ENCODE measurements at regions not wholly inside any gene's neighbourhood (a gene's known extent, or its start where the extent isn't known, plus 50 kb on each side); places are given as distances from the start of the nearest gene placed in this dataset.

DNA sequence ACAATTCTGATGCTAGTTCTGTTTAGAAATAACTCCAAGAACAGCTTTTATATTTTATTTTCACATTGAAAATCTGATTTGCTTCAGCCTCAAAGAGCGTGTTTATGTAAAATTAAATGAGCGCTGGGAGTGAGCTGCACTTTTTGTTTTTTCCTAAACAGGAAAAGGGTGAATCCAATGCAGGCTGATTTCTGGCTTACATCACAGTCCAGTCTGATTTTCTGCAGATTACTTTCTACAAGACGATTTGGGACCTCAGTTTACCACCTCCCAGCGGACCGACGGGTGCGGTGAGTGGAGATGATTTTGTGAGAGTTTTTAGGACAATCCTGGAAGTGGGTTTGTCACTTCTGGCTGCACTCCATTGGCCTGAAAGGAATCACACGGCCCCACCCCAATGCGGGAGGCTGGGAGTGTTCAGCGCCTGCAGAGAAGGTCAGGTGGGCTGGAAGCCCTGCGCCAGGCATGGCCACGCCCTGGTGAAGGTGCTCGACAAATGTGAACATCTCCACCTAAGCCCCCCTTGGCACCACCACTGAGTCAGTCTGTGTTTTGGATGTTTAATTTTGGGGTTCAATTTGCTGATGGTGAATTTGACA is 90.1 kb downstream of the ANKRD10 start:
- intact Hi-C loops (cut with micrococcal nuclease), result loop anchor here (10.0 kb wide), 1 partner anchor 1400 kb away; no protein-coding TSS in a partner anchor
- Histone ChIP-seq H3K4me1 (ENCODE audit: control insufficient read depth, insufficient read depth, low read length) (no peaks in the 10 kb centered on the region), H3K27me3 (ENCODE audit: control insufficient read depth, insufficient read depth, low read length) (no peaks in the 10 kb centered on the region), H3K4me3 (ENCODE audit: low read length) (no peak overlapping the region), H3K36me3 (ENCODE audit: control insufficient read depth, insufficient read depth, low read length) (no peaks in the 10 kb centered on the region), H3K9me3 (ENCODE audit: control insufficient read depth, insufficient read depth, low read length) (no peaks in the 10 kb centered on the region), H3K27ac (ENCODE audit: low read length) (no peak overlapping the region)
- Mint-ChIP-seq H3K4me1 (no peaks in the 10 kb centered on the region), H3K27ac (no peak overlapping the region), H3K4me3 (no peak overlapping the region), H3K27me3 (ENCODE audit: low read depth in 2 of 2) (peaks cover 3 to 7% of the 10 kb centered on the region in 2 donors), H3K9me3 (no peaks in the 10 kb centered on the region), H3K36me3 (no peaks in the 10 kb centered on the region)
- WGBS (ENCODE audit: insufficient coverage), result 93% methylated on average over 10 of the region's 13 CpGs
- DNase-seq (no peak), ATAC-seq (no peak)
- TF ChIP-seq, protein P1, sequence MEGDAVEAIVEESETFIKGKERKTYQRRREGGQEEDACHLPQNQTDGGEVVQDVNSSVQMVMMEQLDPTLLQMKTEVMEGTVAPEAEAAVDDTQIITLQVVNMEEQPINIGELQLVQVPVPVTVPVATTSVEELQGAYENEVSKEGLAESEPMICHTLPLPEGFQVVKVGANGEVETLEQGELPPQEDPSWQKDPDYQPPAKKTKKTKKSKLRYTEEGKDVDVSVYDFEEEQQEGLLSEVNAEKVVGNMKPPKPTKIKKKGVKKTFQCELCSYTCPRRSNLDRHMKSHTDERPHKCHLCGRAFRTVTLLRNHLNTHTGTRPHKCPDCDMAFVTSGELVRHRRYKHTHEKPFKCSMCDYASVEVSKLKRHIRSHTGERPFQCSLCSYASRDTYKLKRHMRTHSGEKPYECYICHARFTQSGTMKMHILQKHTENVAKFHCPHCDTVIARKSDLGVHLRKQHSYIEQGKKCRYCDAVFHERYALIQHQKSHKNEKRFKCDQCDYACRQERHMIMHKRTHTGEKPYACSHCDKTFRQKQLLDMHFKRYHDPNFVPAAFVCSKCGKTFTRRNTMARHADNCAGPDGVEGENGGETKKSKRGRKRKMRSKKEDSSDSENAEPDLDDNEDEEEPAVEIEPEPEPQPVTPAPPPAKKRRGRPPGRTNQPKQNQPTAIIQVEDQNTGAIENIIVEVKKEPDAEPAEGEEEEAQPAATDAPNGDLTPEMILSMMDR (IDR thresholded peaks at IDR 0.05), result no peak

DNA sequence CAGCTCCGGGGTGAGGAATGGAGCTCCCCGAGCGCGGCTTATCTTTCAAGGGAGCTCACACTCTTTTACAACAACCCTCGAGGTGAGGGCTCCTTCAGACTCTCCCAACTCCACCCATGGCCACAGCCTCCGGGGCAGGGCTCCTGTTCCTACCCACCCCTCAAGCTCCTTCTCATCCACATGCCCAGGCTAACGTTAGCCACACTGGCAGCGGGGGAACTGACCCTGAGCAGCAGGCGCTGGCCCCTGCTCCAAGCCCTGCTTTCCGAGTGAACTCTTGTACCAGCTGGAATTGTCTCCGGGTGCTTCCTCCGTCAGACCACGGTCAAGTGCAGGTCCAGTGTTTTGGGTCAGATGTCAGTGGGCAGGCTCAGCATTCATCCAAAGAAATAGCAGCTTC is 89.4 kb downstream of the ANKRD10 start:
- TF ChIP-seq, protein P1 (IDR thresholded peaks at IDR 0.05), result no peak
- Histone ChIP-seq H3K27ac (ENCODE audit: low read length) (no peak overlapping the region), H3K4me3 (ENCODE audit: low read length) (no peak overlapping the region), H3K36me3 (ENCODE audit: control insufficient read depth, insufficient read depth, low read length) (no peaks in the 10 kb centered on the region), H3K9me3 (ENCODE audit: control insufficient read depth, insufficient read depth, low read length) (no peaks in the 10 kb centered on the region), H3K27me3 (ENCODE audit: control insufficient read depth, insufficient read depth, low read length) (no peaks in the 10 kb centered on the region), H3K4me1 (ENCODE audit: control insufficient read depth, insufficient read depth, low read length) (no peaks in the 10 kb centered on the region)
- intact Hi-C loops (cut with micrococcal nuclease), result loop anchor here (10.0 kb wide), 1 partner anchor 1399 kb away; no protein-coding TSS in a partner anchor
- Mint-ChIP-seq H3K36me3 (no peaks in the 10 kb centered on the region), H3K4me3 (no peak overlapping the region), H3K27me3 (ENCODE audit: low read depth in 2 of 2) (peaks cover 3 to 7% of the 10 kb centered on the region in 2 donors), H3K4me1 (no peaks in the 10 kb centered on the region), H3K9me3 (no peaks in the 10 kb centered on the region), H3K27ac (no peak overlapping the region)
- DNase-seq (no peak), ATAC-seq (no peak)
- WGBS (ENCODE audit: insufficient coverage), result 85% methylated on average over 13 of the region's 13 CpGs

DNA sequence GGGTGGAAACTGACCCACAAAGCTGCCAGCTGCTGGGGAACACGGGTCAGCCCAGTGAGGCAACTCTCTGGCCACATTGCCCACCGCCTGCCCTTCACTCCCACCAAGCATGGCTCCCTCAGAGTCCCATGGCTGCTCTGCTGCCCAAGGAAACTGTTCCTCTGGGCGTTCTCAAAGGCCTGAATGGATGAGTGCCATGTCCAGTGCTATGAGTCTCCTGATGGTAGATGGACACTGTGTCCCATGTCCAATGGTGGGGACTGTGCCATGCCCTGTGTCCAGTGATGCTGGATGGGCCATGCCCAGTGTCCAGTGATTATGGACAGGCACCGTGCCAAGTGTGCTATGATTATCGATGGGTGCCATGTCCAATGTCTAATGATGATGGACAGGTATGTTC is 88.8 kb downstream of the ANKRD10 start:
- H3K4me1 Mint-ChIP-seq, result no peaks in the 10 kb centered on the region
- H3K9me3 Mint-ChIP-seq, result no peaks in the 10 kb centered on the region
- no peak overlapping the region for H3K27ac Mint-ChIP-seq
- Histone ChIP-seq H3K4me3 (ENCODE audit: low read length) (no peak overlapping the region), H3K27ac (ENCODE audit: low read length) (no peak overlapping the region), H3K9me3 (ENCODE audit: control insufficient read depth, insufficient read depth, low read length) (no peaks in the 10 kb centered on the region), H3K36me3 (ENCODE audit: control insufficient read depth, insufficient read depth, low read length) (no peaks in the 10 kb centered on the region), H3K27me3 (ENCODE audit: control insufficient read depth, insufficient read depth, low read length) (no peaks in the 10 kb centered on the region), H3K4me1 (ENCODE audit: control insufficient read depth, insufficient read depth, low read length) (no peaks in the 10 kb centered on the region)
- TF ChIP-seq, protein P1 (IDR thresholded peaks at IDR 0.05), result no peak
- H3K27me3 Mint-ChIP-seq (ENCODE audit: low read depth in 2 of 2), result peaks cover 3 to 7% of the 10 kb centered on the region in 2 donors
- no peak overlapping the region for H3K4me3 Mint-ChIP-seq
- no peak for ATAC-seq
- no peaks in the 10 kb centered on the region for H3K36me3 Mint-ChIP-seq
- intact Hi-C loops (cut with micrococcal nuclease), result loop anchor here (10.0 kb wide), 1 partner anchor 1399 kb away; no protein-coding TSS in a partner anchor
- 89% methylated on average over 5 of the region's 5 CpGs for WGBS (ENCODE audit: insufficient coverage)
- DNase-seq, result no peak
